NCI-H187 (cell line): ENCODE measurements at regions not wholly inside any gene's neighbourhood (a gene's known extent, or its start where the extent isn't known, plus 50 kb on each side); places are given as distances from the start of the nearest gene placed in this dataset.
"Not testable (repeated sequence)": the region's sequence is repeated elsewhere in the genome, so short reads cannot be mapped to it uniquely, and the experiment has no call there.

Experiments used
- DNase-seq, 2 experiments: peaks; one replicate each; lab custom pipeline; 2025; lab: John Stamatoyannopoulos, UW

DNA sequence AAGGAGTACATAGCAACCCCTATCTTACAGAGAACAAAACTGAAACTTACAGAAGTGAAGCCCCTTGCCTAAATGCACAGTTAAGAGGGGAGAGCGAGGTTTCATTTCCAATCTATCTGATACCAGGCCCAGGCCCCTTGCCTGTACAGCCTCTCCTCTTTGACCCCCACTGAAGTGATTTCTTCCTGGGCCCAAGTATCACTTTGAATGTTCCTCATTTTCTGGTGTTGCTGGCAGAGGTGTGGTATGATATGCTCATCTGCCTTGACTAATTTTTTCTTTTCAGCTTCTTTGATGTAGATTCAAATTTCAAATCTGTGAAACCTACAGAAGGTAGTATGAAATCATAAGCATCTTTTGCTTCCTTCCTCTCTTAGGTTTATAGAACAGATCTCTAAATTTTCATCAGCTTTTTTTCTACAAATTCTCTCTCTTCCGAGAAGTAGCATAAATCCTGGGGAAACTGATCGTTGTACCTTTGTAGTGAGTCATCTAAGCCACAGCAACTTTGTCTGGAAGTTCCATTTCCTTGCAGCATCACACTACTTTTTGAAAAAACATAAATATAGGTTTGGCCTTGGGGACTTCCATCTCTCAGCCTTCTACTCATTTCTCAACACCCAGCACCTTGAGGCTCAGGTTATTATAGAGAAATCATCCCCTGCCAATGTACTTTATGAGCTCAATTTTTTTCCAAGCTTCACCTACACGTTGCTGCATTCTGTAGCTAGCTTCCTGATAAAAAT is 402.4 kb upstream of the PTGER4 start:
- no peak for DNase-seq

DNA sequence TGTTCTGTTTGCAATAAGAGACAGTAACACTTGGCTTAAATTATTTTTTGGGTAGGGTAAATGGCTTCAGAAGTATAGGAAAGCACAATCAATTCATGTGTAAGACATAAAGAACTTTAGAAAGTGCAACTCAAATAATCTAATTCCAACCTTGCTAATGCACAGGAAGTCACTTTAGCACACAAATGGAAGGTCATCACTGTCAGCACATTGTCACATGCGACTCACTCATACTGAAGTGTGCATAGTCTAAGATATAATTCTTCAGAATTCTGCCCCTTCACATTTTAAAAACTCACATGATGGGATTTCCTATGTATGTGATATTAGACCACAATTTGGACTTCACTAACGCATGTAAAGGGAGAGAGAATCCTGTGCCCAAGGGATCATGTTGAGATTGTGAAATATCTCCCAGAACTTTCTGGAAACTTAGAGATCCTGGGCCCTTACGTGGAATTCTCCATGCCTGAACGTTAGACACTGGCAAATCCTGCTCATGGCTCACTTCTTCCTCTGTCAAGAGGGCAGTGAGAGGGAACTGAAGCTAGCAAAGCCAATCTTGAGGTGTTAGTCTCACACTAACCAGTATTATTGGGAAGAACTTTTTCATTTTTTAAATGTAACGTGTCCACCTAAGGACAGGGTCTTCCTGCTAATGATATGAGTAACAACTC is 403.2 kb upstream of the PTGER4 start:
- DNase-seq, result no peak

DNA sequence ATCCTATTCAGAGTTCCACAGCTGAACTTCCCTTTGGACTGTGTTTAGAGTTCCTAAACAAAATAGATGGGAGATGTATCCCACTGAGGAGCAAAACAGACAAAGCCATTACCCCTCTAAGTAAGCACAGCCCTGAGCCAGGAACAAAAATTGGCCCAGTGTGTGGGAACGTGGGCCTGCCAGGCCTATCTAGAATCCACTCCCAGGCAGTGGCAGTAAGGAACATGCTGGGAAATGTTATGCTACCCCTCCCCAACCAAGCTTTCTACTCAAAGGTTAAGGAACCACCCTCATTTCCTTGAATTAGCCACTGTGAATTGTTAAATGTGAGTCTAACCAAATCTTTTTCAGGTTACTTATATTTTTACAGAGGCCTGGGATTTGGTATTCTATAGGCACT is 405.1 kb upstream of the PTGER4 start:
- DNase-seq, result no peak

DNA sequence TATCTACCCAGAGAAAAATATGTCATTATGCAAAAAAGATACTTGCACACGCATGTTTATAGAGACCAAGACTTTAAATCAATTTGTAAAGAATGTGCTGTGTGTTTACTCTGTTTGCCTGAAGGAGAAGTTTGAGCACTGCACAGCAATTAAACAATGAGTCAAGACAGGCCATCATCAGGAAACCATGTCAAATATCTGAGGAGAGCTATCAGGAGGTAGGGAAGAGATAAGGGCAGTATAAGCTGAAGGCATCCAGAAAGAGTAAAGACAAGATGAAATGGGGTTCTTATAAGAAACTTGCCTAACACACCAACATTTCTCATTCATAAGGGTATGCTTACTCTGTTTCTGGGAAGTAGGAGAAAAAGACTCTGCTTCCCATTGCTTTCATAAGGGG is 405.8 kb upstream of the PTGER4 start:
- no peak for DNase-seq

DNA sequence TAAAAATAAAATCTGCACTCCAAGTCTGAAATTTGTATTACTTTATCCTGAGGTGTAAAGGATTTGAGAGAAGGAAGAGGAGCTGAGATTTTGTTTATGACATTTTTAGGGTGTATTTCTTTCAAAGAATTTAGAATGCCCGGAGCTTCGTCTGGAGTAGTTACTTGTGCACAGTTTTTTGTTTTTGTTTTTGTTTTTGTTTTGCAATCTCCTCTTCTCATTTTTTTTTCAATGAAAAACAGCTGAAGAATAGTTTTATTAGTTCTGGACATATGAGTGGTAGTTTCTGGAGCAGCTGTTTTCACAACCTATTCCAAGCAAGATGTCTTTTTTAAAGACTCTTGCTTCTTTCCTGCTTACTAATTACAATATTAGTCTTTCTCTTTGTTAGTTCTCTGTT is 408.2 kb upstream of the PTGER4 start:
- DNase-seq, result no peak

DNA sequence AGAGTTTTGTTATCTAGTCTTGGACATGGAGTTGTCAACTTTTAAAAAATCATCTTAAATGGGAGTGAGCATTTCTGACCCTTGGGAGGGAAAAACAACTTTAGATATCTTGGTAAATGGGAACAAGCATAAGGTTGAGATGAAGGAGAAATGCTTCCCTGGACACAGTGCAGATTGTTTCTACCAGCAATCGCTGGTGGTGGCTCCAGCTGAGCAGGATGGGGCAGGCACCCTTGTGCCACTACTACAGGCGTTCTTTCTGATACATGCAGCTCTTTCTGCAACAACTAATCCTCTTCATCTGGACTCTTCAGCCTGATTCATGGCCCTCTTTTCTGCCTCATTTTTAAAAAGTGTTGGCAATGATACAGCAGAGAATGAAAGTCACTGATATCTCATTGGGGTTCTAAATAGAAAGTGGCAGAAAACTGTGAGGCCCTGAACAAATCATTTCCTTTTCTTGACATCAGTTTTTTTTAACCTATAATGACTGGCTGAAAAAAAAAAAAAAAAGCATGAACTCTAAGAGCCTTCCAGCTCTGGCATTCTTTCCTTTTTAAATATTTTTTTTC is 409.4 kb upstream of the PTGER4 start:
- DNase-seq, result no peak

DNA sequence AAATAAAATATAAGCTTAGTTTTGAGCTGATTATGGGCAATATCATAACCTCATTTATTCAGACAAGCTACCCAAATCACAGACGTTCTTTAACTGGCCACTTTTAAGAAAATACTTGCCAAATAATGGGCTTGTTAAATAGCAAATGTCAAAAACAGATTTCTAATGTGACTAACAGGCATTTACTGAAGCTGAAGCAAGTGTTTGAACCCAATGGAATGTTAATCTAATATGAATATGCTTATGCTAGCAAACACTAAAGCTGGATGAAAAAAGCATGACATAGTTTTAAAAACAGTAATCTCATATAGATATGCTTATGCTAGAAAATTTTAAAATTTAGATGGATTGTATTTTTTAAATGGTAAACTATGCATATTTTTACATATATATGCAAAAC is 411.6 kb upstream of the PTGER4 start:
- no peak for DNase-seq

DNA sequence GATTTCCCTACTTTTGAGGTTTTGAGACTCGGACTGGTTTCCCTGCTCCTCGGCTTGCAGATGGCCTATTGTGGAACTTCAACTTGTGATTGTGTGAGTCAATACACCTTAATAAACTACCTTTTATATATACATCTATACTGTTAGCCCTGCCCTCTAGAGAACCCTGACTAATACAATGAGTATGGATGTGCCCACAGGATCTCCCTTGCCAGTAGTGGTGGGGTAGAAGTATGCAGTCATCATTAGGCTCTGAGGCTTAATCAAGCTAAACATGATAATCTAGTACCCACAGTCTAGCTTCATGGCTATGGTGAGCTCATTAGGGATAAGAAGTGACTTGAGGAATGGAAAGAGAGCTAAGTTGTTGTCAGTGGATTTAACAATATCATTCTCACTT is 412.8 kb upstream of the PTGER4 start:
- DNase-seq, result no peak

DNA sequence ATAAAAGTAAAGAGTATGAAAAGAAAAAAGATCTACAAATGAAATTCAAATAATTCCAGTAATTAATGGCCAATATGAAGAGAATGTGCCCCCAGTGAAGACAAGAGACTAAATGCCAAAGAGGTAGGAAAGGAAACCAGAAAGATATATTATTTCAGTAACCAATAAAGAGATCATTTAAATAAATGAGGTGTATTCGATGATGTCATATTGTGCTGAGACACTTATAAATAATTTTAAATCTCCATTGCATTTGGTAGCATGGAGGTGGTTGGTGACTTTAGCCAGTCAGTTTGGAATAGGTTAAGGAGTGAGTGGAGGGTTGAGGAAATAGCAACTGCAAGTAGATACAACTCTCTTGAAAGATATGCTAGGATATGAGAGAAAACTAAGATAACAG is 417.7 kb upstream of the PTGER4 start:
- no peak for DNase-seq

DNA sequence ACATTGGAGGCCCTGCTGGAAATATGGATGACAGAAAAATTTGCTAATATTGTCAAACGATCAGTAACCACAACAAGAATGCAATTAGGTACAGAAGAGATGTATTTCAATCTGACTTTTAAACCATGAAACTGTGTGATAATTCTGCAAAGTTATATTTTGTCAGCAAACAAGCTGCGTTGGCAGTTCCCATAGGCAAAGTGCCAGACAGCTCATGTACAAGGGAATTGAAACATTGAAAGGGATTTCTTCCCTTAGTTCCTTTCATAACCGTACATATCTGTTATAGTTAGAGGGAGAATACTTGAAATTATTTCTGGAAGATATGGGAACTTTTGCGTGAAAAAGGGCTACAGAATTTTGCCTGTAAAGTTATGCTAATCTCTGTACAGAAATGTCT is 419.4 kb upstream of the PTGER4 start:
- DNase-seq, result no peak

DNA sequence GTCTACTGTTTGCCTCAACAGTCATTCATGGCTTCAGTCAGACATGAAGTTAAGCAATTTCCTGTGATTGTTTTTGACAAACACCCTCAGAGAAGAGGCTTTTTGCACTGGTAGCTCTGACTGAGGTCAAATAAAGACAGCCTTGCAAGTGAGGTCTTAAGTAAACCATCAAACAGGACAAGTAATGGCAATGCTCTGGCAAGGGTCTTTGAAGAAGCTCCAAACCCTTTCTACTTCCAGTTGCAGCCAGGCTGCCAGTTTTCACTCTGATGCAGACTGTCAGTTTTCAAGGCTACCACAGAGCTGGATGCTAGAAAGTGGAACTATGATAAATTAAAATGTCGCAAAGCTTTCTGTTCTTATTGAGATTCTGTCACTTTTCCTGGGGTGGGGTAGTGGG is 421.5 kb upstream of the PTGER4 start:
- DNase-seq, result no peak

DNA sequence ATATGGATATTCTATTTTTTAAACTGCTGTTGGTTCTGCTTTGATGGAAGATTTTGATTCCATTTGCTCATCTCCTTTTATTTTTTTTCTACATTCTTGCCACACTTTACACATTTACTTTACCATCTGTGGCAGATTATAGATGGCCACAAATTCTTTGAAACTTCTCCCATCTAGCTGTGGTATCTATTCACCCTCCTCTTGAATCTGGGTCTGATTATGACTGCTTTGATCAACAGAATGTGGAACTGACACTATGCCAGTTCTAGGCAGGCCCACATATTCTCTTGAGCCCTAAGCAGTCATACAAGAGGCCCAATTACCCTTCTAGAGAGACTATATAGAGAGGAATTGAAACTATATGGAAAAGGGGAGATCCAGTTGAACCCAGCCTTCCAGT is 439.0 kb upstream of the PTGER4 start:
- DNase-seq, result no peak

DNA sequence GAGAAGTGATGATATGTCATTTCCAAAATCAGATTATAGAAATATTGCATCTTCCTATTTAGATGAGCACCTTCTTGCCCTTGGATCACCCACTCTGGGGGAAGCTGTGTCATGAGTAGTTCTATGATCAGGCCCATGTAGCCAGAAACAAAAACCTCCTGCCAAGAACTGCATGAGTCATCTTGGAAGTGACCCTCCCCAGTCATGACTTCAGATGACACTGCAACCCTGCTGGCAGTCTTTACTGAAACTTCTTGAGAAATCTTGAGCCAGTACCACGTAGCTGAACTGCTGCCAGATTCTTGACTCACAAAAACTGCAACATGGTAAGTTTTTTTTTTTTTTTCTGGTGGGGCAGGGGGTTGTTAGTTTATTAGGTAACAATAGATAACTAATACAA is 439.6 kb upstream of the PTGER4 start:
- no peak for DNase-seq

DNA sequence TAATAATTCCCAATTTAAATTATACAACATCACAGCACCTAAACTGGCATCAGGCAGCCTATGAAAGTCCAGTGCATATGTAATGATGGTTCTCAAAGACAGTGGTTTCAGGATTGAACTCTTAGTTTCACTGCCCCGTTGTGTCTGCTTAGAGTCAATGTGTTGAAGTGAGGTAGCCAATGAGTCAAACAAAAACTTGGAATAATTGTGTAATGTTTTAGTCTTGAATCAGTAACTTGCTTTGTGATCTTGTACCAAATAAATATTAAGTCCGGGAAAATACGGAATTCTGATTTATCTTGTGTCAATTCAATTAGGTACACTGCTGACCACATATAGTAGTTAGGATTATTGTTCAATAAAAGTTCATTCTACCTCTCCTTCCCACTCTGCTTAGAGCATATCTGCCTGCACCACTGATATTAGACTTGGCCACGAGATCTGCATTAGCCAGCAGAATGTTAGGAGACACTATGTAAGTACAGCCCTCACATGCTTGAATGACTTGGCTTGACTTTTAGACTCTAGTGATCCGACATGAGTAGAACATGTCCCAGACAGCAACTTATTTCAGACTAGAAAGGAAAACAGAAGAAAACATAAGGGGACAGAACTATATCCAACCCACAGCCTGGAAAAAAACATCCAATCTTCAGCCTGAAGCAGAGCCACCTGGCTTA is 441.5 kb upstream of the PTGER4 start:
- DNase-seq, result no peak

DNA sequence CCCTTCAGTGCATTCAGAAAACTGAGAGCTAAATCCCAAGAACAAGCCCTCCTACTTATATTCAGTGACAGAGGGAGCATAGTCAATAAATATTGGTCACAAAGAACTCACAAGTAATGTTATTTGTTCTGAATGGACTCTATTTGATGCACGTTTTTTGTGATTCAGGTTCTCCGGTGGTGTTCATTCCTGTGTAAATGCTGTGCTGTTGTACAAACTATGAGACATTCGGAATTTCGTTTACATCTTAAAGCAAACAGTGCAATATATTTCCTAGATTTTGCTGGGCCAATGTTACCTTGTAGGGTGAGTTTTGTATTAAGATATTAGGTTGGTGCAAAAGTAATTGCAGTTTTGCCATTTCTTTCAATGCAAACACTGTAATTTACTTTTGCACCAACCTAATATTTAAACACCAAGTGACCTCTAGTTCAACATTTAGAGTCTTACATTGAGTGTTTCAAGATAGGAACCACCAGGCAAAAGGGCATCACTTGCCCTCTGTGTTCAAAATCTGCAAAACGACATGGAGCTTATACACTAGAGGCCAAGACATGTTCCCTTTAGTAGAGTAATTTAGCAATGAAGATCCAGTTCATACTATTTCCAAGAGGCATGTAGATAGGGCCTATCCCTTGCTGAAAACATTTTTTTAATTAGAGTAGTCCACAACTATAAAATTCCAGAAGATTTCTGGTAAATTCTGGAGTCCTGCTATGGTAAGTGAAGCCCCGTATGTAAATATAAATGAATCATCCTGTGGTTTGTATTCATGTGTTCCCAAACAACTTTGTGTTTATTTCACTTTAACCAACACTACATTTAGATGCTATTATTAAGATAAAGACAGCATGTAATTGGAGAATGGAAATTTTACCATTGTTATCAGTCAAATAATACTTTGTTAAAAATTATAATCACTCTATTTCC is 444.0 kb upstream of the PTGER4 start:
- no peak for DNase-seq

DNA sequence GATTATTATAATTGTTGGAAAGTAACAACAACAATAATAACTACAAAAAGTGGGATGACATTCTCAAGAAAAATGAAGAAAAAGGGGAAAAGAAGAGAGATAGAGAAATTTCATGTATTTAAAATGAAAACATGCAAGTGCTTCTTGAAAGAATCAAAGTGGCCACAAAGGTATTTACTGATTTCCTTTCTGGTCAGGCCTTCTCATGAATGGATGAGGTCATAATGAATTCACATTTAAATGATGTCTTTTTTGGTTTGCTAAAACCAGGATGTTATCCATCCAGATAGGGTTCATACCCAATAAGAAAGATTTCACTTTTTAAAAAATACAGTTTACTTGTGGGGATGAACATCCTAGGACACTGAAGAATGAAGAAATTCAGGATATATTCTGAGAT is 446.4 kb upstream of the PTGER4 start:
- no peak for DNase-seq

DNA sequence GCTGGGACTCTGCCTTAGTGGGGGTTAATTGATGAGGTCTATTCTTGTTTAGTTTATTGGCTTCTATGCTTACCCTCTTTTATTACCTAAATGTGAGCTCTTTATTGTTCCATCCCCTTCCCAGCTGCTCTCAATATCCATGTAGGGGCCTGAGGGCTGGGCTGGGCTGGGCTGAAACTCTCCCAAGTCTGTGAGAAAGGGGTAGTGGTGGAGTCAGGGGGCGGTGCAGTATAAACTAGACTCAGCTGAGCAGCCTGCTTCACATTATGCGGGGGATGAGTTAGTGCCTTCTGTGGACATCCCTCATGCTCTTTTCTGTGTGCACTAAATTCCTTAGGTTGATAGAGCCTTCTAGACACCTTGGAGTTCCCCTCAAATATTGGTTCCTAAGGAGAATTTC is 451.8 kb upstream of the PTGER4 start:
- no peak for DNase-seq

DNA sequence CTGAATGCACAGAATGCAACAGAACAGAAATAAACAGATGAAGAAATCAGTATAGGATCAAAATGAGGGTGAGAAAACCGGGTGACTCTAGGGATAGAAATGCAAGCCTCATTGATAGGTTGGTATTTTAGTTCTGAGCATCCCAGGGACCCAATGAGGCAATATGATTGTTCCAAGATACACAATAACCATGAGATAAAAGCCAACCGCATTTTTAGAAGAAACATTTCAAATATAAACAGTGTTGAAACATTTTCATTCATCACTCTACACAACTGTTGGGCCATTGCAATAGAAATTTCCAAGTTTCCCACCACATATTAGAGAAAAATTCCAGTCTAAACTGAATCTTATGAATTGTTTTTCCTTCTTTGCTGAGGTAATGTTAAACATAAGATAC is 452.3 kb upstream of the PTGER4 start:
- no peak for DNase-seq

DNA sequence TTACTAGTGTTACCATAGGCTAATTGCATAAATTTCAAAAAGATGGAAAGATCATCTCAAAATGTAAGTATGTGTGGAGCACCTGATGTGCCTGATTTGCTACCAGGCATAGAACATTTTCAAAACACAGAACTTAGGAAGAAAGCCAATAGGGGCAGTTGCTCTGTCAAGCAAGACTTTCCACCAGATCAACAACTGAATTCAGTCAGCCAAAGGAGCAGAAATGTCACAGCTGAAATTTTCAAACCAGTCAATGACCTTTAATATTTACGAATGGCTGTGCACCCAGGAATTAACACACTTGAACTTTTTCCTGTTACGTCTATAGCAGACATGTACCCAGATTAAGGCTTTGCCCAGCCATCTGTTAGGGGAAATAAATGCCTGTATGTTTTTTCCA is 452.8 kb upstream of the PTGER4 start:
- no peak for DNase-seq

DNA sequence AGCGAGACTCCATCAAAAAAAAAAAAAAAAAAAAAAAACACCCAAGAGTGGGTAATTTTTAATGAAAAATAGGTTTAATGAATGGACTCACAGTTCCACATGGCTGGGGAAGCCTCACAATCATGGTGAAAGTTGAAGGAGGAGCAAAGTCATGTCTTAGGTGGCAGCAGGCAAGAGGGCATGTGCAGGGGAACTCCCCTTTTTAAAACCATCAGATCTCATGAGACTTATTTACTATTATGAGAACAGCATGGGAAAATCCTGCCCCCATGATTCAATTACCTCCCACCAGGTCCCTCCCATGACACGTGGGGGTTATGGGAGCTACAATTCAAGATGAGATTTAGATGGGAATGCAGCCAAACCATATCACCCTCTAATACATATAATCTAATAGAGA is 454.6 kb upstream of the PTGER4 start:
- not testable (repeated sequence) for DNase-seq

DNA sequence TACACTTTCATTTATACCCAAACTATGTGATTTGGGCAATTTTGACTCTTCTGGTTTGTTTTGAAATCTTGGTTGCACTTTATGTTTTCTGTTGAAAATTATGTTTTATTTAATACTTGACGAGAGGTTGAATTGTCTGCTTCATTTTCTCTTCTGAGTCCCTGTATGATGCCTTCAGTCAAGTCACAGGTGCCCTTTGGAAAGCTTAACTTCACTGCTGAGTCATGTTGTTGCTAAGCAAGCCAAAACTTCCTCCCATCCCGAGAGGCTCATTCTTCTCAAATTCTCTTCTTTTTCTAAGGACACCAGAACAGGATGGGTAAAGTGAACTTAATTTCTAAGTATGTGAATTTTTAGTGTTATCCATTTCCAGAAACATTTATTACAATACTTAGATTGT is 455.3 kb upstream of the PTGER4 start:
- no peak for DNase-seq

DNA sequence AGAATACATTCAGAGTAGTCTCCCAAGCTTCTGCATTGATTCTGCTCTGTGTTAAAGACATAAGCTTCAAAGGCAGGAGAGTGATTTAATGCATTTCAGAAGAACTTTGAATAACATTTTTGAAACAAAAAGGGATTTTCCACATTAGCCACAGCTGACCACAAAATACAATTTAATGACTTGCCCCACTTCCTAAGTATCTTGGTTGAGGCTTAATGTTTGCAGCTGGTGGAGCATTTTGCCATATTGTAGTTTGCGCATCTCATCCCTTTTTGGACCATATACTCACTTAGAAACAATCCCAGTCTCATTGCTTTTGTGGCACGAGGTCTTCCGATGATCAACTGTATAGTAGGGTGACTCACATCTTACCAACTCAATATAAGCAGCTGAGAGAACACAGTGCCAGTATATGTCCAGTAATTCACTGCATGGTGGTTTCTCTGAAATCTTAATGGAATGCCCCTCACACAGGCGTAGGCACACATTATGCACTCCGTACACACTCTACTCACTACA is 455.8 kb upstream of the PTGER4 start:
- DNase-seq, result no peak
